Transverse colon (tissue), 4 donors: ENCODE measurements at regions not wholly inside any gene's neighbourhood (a gene's known extent, or its start where the extent isn't known, plus 50 kb on each side); places are given as distances from the start of the nearest gene placed in this dataset.
"Not testable (repeated sequence)": the region's sequence is repeated elsewhere in the genome, so short reads cannot be mapped to it uniquely, and the experiment has no call there.

Experiments used
- EP300 ChIP-seq: sonication (generic); formaldehyde crosslinking; IDR thresholded peaks from one replicate; pipeline ENCODE4 v1.6.1; 2017; ENCODE audit warnings: antibody characterized with exemption, low read depth
- POLR2A ChIP-seq: fragments of 450-650 bp; IDR thresholded peaks from one replicate; pipeline ENCODE4 v1.6.1; 2016; ENCODE audit warnings: antibody characterized with exemption, mild to moderate bottlenecking, moderate library complexity
- POLR2AphosphoS5 ChIP-seq, 3 donors: sonication (generic); formaldehyde crosslinking; IDR thresholded peaks; one replicate each; pipeline ENCODE4 v1.6.1; 2016; ENCODE audit warnings: antibody characterized with exemption in 3 of 3
- TF ChIP-seq, protein P1 (sequence below), 5 experiments: fragments of 200-600 bp in 3 of 5; fragments of 450-650 bp in 2 of 5; sonication (generic) in 3 of 5; IDR thresholded peaks; 1 replicate in 2 of 5; 2 replicates in 3 of 5; pipeline ENCODE4 v1.5.1; 2016 to 2017; ENCODE audit warnings: antibody characterized with exemption in 5 of 5, inconsistent platforms in 3 of 5, mild to moderate bottlenecking in 2 of 5, moderate library complexity in 1 of 5

DNA sequence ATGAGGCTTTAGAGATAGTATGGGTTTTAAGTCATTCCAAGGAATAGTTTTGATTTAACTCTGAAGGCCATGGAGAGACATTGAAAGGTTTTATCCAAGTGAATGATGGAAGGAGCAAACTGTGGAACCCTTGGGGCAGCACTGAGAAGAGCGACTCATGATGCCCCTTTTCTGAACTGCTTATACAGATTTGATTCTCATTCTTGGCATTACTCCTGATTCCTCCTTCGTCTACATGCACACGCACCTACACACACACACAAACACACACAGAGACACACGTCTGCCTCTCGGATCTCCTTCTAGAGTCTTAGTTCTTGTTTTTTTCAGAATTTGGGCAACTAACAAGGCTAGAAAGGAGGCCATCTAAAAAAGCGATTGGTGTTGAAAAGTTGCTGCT is 94.1 kb upstream of the TPTE start:
- TF ChIP-seq, protein P1, sequence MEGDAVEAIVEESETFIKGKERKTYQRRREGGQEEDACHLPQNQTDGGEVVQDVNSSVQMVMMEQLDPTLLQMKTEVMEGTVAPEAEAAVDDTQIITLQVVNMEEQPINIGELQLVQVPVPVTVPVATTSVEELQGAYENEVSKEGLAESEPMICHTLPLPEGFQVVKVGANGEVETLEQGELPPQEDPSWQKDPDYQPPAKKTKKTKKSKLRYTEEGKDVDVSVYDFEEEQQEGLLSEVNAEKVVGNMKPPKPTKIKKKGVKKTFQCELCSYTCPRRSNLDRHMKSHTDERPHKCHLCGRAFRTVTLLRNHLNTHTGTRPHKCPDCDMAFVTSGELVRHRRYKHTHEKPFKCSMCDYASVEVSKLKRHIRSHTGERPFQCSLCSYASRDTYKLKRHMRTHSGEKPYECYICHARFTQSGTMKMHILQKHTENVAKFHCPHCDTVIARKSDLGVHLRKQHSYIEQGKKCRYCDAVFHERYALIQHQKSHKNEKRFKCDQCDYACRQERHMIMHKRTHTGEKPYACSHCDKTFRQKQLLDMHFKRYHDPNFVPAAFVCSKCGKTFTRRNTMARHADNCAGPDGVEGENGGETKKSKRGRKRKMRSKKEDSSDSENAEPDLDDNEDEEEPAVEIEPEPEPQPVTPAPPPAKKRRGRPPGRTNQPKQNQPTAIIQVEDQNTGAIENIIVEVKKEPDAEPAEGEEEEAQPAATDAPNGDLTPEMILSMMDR (IDR thresholded peaks at IDR 0.05): not testable (repeated sequence)
- TF ChIP-seq POLR2A; EP300; POLR2AphosphoS5 (IDR thresholded peaks at IDR 0.05): not testable (repeated sequence)
